Germinal center (tissue), 1 donor: ENCODE measurements at regions not wholly inside any gene's neighbourhood (a gene's known extent, or its start where the extent isn't known, plus 50 kb on each side); places are given as distances from the start of the nearest gene placed in this dataset.

ENCODE experiments used
- DNase-seq: peaks from one replicate; pipeline ENCODE4 v3.0.0; 2012; ENCODE audit warnings: mixed read lengths, low spot score

GRCh38 chr5:73228052-73228451, 55.1 kb downstream of the TMEM174 start:
- DNase-seq, result no peak
